ENCODE measurements at regions not wholly inside any gene's neighbourhood (a gene's known extent, or its start where the extent isn't known, plus 50 kb on each side); places are given as distances from the start of the nearest gene placed in this dataset.

- H2AFZ ChIP-seq (ENCODE audit: low read depth, low read length), result no peak overlapping the region
- no peak overlapping the region for H3K4me3 ChIP-seq (ENCODE audit: low read depth in 1 of 2, low read length in 2 of 2)
- H3K36me3 ChIP-seq (ENCODE audit: insufficient read depth, low read length), result no peaks in the 10 kb centered on the region
- H3K27ac ChIP-seq (ENCODE audit: low read length), result no peak overlapping the region
- DNase-seq (no peak), ATAC-seq (ENCODE audit: insufficient read depth, low read depth) (no peak)
- no peaks in the 10 kb centered on the region for H3K9me3 ChIP-seq (ENCODE audit: insufficient read depth, low read length, severe bottlenecking)
- no peaks in the 10 kb centered on the region for H3K27me3 ChIP-seq (ENCODE audit: insufficient read depth, low read length, poor library complexity)
- no peaks in the 10 kb centered on the region for H3K79me2 ChIP-seq (ENCODE audit: insufficient read depth, low read length)
- no peak for TF ChIP-seq EZH2 (IDR thresholded peaks at IDR 0.05; ENCODE audit: borderline replicate concordance, low read depth, low read length, severe bottlenecking)
- TF ChIP-seq, protein P1, sequence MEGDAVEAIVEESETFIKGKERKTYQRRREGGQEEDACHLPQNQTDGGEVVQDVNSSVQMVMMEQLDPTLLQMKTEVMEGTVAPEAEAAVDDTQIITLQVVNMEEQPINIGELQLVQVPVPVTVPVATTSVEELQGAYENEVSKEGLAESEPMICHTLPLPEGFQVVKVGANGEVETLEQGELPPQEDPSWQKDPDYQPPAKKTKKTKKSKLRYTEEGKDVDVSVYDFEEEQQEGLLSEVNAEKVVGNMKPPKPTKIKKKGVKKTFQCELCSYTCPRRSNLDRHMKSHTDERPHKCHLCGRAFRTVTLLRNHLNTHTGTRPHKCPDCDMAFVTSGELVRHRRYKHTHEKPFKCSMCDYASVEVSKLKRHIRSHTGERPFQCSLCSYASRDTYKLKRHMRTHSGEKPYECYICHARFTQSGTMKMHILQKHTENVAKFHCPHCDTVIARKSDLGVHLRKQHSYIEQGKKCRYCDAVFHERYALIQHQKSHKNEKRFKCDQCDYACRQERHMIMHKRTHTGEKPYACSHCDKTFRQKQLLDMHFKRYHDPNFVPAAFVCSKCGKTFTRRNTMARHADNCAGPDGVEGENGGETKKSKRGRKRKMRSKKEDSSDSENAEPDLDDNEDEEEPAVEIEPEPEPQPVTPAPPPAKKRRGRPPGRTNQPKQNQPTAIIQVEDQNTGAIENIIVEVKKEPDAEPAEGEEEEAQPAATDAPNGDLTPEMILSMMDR (IDR thresholded peaks at IDR 0.05; ENCODE audit: borderline replicate concordance, extremely low read depth, low read length, poor library complexity, severe bottlenecking), result no peak
- H3K4me1 ChIP-seq (ENCODE audit: insufficient read depth, low read length), result no peaks in the 10 kb centered on the region
- no peak overlapping the region for H3K4me2 ChIP-seq (ENCODE audit: insufficient read depth, low read length)
- no peaks in the 10 kb centered on the region for H4K20me1 ChIP-seq (ENCODE audit: insufficient read depth, low read length)
- H3K9ac ChIP-seq (ENCODE audit: low read depth, low read length), result no peak overlapping the region
Observed at GRCh38 chr4:141375855-141376254, 155.2 kb downstream of the ZNF330 start.

- no peaks in the 10 kb centered on the region for H3K4me1 ChIP-seq (ENCODE audit: insufficient read depth, low read length)
- no peak overlapping the region for H3K9ac ChIP-seq (ENCODE audit: low read depth, low read length)
- H3K4me2 ChIP-seq (ENCODE audit: insufficient read depth, low read length), result no peak overlapping the region
- no peak overlapping the region for H3K4me3 ChIP-seq (ENCODE audit: low read depth in 1 of 2, low read length in 2 of 2)
- H3K36me3 ChIP-seq (ENCODE audit: insufficient read depth, low read length), result no peaks in the 10 kb centered on the region
- DNase-seq, result no peak
- no peaks in the 10 kb centered on the region for H4K20me1 ChIP-seq (ENCODE audit: insufficient read depth, low read length)
- no peak for TF ChIP-seq EZH2 (IDR thresholded peaks at IDR 0.05; ENCODE audit: borderline replicate concordance, low read depth, low read length, severe bottlenecking)
- TF ChIP-seq, protein P1 (IDR thresholded peaks at IDR 0.05; ENCODE audit: borderline replicate concordance, extremely low read depth, low read length, poor library complexity, severe bottlenecking), result no peak
- H3K27me3 ChIP-seq (ENCODE audit: insufficient read depth, low read length, poor library complexity), result no peaks in the 10 kb centered on the region
- H3K79me2 ChIP-seq (ENCODE audit: insufficient read depth, low read length), result no peaks in the 10 kb centered on the region
- ATAC-seq (ENCODE audit: insufficient read depth, low read depth), result no peak
- no peak overlapping the region for H2AFZ ChIP-seq (ENCODE audit: low read depth, low read length)
- H3K9me3 ChIP-seq (ENCODE audit: insufficient read depth, low read length, severe bottlenecking), result no peaks in the 10 kb centered on the region
- H3K27ac ChIP-seq (ENCODE audit: low read length), result no peak overlapping the region
Observed at GRCh38 chr4:141376769-141377168, 156.1 kb downstream of the ZNF330 start.

GRCh38 chr4:141387299-141387698 lies 166.6 kb downstream of the ZNF330 start:
- DNase-seq, result no peak
- no peak overlapping the region for H2AFZ ChIP-seq (ENCODE audit: low read depth, low read length)

More at GRCh38 chr4:141387299-141387698, 166.6 kb downstream of the ZNF330 start:
- TF ChIP-seq EZH2 (IDR thresholded peaks at IDR 0.05; ENCODE audit: borderline replicate concordance, low read depth, low read length, severe bottlenecking), result no peak
- TF ChIP-seq, protein P1 (IDR thresholded peaks at IDR 0.05; ENCODE audit: borderline replicate concordance, extremely low read depth, low read length, poor library complexity, severe bottlenecking), result no peak
- no peaks in the 10 kb centered on the region for H3K4me1 ChIP-seq (ENCODE audit: insufficient read depth, low read length)
- H3K36me3 ChIP-seq (ENCODE audit: insufficient read depth, low read length), result no peaks in the 10 kb centered on the region
- no peaks in the 10 kb centered on the region for H3K79me2 ChIP-seq (ENCODE audit: insufficient read depth, low read length)
- no peaks in the 10 kb centered on the region for H3K9me3 ChIP-seq (ENCODE audit: insufficient read depth, low read length, severe bottlenecking)
- H3K27ac ChIP-seq (ENCODE audit: low read length), result no peak overlapping the region
- H3K27me3 ChIP-seq (ENCODE audit: insufficient read depth, low read length, poor library complexity), result no peaks in the 10 kb centered on the region
- no peaks in the 10 kb centered on the region for H4K20me1 ChIP-seq (ENCODE audit: insufficient read depth, low read length)
- no peak overlapping the region for H3K9ac ChIP-seq (ENCODE audit: low read depth, low read length)
- no peak overlapping the region for H3K4me3 ChIP-seq (ENCODE audit: low read depth in 1 of 2, low read length in 2 of 2)
- no peak for ATAC-seq (ENCODE audit: insufficient read depth, low read depth)
- no peak overlapping the region for H3K4me2 ChIP-seq (ENCODE audit: insufficient read depth, low read length)

Data from DND-41 (cell line).